Spleen (tissue), 11 donors: ENCODE measurements at regions not wholly inside any gene's neighbourhood (a gene's known extent, or its start where the extent isn't known, plus 50 kb on each side); places are given as distances from the start of the nearest gene placed in this dataset.
"Not testable (repeated sequence)": the region's sequence is repeated elsewhere in the genome, so short reads cannot be mapped to it uniquely, and the experiment has no call there.

Experiments used
- DNase-seq: peaks from one replicate; pipeline ENCODE4 v3.0.0-alpha.2; 2020
- H3K27ac ChIP-seq, 8 donors: fragments of 200-600 bp; sonication (generic) in 7 of 8; 1 replicate in 4 of 8; 2 replicates in 4 of 8; pipeline versions ENCODE4 v1.5.0 to v1.8.0; 2016 to 2021; ENCODE audit warnings: inconsistent platforms in 4 of 8, mild to moderate bottlenecking in 4 of 8, moderate library complexity in 1 of 8
- H3K27me3 ChIP-seq, 7 donors: fragments of 200-600 bp; sonication (generic) in 6 of 7; replicated peaks in 1 of 7; 1 replicate in 4 of 7; 2 replicates in 3 of 7; pipeline versions ENCODE4 v1.5.0 to v1.8.0; 2016 to 2021; ENCODE audit warnings: inconsistent platforms in 3 of 7, mild to moderate bottlenecking in 1 of 7
- H3K36me3 ChIP-seq, 6 donors: fragments of 200-600 bp; sonication (generic) in 5 of 6; 1 replicate in 4 of 6; 2 replicates in 2 of 6; pipeline versions ENCODE4 v1.5.0 to v1.8.0; 2016 to 2021; ENCODE audit warnings: inconsistent platforms in 2 of 6
- H3K4me1 ChIP-seq, 6 donors: fragments of 200-600 bp; sonication (generic) in 5 of 6; 1 replicate in 3 of 6; 2 replicates in 3 of 6; pipeline versions ENCODE4 v1.5.0 to v1.8.0; 2016 to 2021; ENCODE audit warnings: inconsistent platforms in 3 of 6
- H3K4me3 ChIP-seq, 8 donors: fragments of 200-600 bp; sonication (generic) in 7 of 8; 1 replicate in 4 of 8; 2 replicates in 4 of 8; pipeline versions ENCODE4 v1.5.0 to v1.8.0; 2016 to 2021; ENCODE audit warnings: inconsistent platforms in 4 of 8, mild to moderate bottlenecking in 4 of 8, moderate library complexity in 2 of 8
- H3K9me3 ChIP-seq, 8 donors: fragments of 200-600 bp; sonication (generic) in 7 of 8; 1 replicate in 4 of 8; 2 replicates in 4 of 8; pipeline versions ENCODE4 v1.5.0 to v1.8.0; 2016 to 2021; ENCODE audit warnings: inconsistent platforms in 4 of 8
- CTCF ChIP-seq, 11 experiments: fragments of 200-600 bp in 7 of 11; fragments of 450-650 bp in 4 of 11; sonication (generic) in 4 of 11; IDR thresholded peaks in 8 of 11; conservative IDR thresholded peaks in 3 of 11; 1 replicate in 7 of 11; 2 replicates in 4 of 11; pipeline versions ENCODE4 v1.4.0 to v1.8.0; 2016 to 2021; ENCODE audit warnings: antibody characterized with exemption in 11 of 11, inconsistent platforms in 4 of 11, mild to moderate bottlenecking in 1 of 11
- POLR2A ChIP-seq, 3 donors: fragments of 450-650 bp; IDR thresholded peaks; one replicate each; pipeline ENCODE4 v1.5.1; 2017; ENCODE audit warnings: antibody characterized with exemption in 3 of 3, mild to moderate bottlenecking in 1 of 3
- POLR2AphosphoS5 ChIP-seq, 3 donors: sonication (generic); formaldehyde crosslinking; IDR thresholded peaks; one replicate each; pipeline ENCODE4 v1.5.1; 2017; ENCODE audit warnings: antibody characterized with exemption in 3 of 3
- WGBS, 5 donors: extraction: QIAGEN DNeasy Blood & Tissue Kit in 3 of 5; methylation state at CpG; one replicate each; pipeline versions ENCODE4 v1.1.5 to v1.1.7; 2013 to 2018; 5-methylcytosine and 5-hydroxymethylcytosine counted together
- intact Hi-C: fragments of 100-400 bp; cut with DNase I; formaldehyde crosslinking; loops from one replicate; pipeline ENCODE4 v1.15.0; 2023; ENCODE audit warnings: low total_unique reads
- donor health status: healthy with polysubstance abuse.
- donor health status: DM: no; HTN: no; CAD: no; lungs with moderate emphysema.
- donor health status: DM: no; HTN: no; CAD: no.
- donor health status: Bipolar disorder and iron deficiency.
- donor health status: healthy.
- donor health status: DM: no; HTN: no; CAD: no.
- donor health status: DM: yes; HTN: yes; CAD: no.

GRCh38 chr3:4197670-4198069 is 105.5 kb upstream of the SETMAR start:
- no peak for DNase-seq
- intact Hi-C loops, result no loop called here
- no peaks in the 10 kb centered on the region for H3K36me3 ChIP-seq
- peaks cover 0 to 14% (median 9%) of the 10 kb centered on the region in 8 donors for H3K9me3 ChIP-seq
- TF ChIP-seq CTCF (IDR thresholded peaks at IDR 0.05 in 8 of 11, conservative IDR thresholded peaks at IDR 0.05 in 3 of 11) (no peak), POLR2AphosphoS5 (IDR thresholded peaks at IDR 0.05) (no peak), POLR2A (IDR thresholded peaks at IDR 0.05) (no peak)
- H3K4me3 ChIP-seq, result no peak overlapping the region
- no peaks in the 10 kb centered on the region for H3K4me1 ChIP-seq
- WGBS, 5 donors, result 91 to 97% (median 94%) methylated on average over 6 of the region's 6 CpGs
- H3K27me3 ChIP-seq, result no peaks in the 10 kb centered on the region
- H3K27ac ChIP-seq, result no peak overlapping the region

GRCh38 chr3:4198491-4198890 is 104.7 kb upstream of the SETMAR start:
- Histone ChIP-seq H3K36me3 (no peaks in the 10 kb centered on the region), H3K27ac (no peak overlapping the region), H3K27me3 (no peaks in the 10 kb centered on the region), H3K4me1 (no peaks in the 10 kb centered on the region), H3K9me3 (peaks cover 0 to 6% (median 1%) of the 10 kb centered on the region in 8 donors), H3K4me3 (no peak overlapping the region)
- intact Hi-C loops, result no loop called here
- DNase-seq, result no peak
- WGBS, 5 donors, result 85 to 95% (median 89%) methylated on average over 3 of the region's 3 CpGs
- TF ChIP-seq CTCF (IDR thresholded peaks at IDR 0.05 in 8 of 11, conservative IDR thresholded peaks at IDR 0.05 in 3 of 11) (no peak), POLR2A (IDR thresholded peaks at IDR 0.05) (no peak), POLR2AphosphoS5 (IDR thresholded peaks at IDR 0.05) (no peak)

GRCh38 chr3:4204776-4205175 is 98.4 kb upstream of the SETMAR start:
- H3K27ac ChIP-seq, intact Hi-C loops, H3K4me1 ChIP-seq, H3K4me3 ChIP-seq, H3K27me3 ChIP-seq, DNase-seq, H3K36me3 ChIP-seq, H3K9me3 ChIP-seq: not testable (repeated sequence)

- Histone ChIP-seq H3K36me3 (no peaks in the 10 kb centered on the region), H3K4me1 (no peaks in the 10 kb centered on the region), H3K27ac (no peak overlapping the region), H3K4me3 (no peak overlapping the region), H3K27me3 (no peaks in the 10 kb centered on the region), H3K9me3 (peaks cover 0 to 9% (median under 1%) of the 10 kb centered on the region in 8 donors)
- intact Hi-C loops, result no loop called here
- 27 to 37% (median 27%) methylated on average over 3 of the region's 3 CpGs for WGBS, 5 donors
- no peak for TF ChIP-seq POLR2AphosphoS5 (IDR thresholded peaks at IDR 0.05)
- no peak for TF ChIP-seq POLR2A (IDR thresholded peaks at IDR 0.05)
- TF ChIP-seq CTCF (IDR thresholded peaks at IDR 0.05 in 8 of 11, conservative IDR thresholded peaks at IDR 0.05 in 3 of 11), result no peak
- no peak for DNase-seq
Measured at GRCh38 chr3:4207672-4208071, 95.5 kb upstream of the SETMAR start.

GRCh38 chr3:4208556-4208955 is 94.6 kb upstream of the SETMAR start:
- H3K4me3 ChIP-seq, result no peak overlapping the region
- no peaks in the 10 kb centered on the region for H3K36me3 ChIP-seq
- H3K27ac ChIP-seq, result no peak overlapping the region
- WGBS, 5 donors, result 83 to 95% (median 91%) methylated on average over 4 of the region's 4 CpGs
- no peaks in the 10 kb centered on the region for H3K27me3 ChIP-seq
- H3K4me1 ChIP-seq, result no peaks in the 10 kb centered on the region
- intact Hi-C loops, result no loop called here
- DNase-seq, result no peak
- no peak for TF ChIP-seq POLR2AphosphoS5 (IDR thresholded peaks at IDR 0.05)
- TF ChIP-seq CTCF (IDR thresholded peaks at IDR 0.05 in 8 of 11, conservative IDR thresholded peaks at IDR 0.05 in 3 of 11), result no peak
- TF ChIP-seq POLR2A (IDR thresholded peaks at IDR 0.05), result no peak
- H3K9me3 ChIP-seq, result peaks cover 0 to 18% (median 8%) of the 10 kb centered on the region in 8 donors
